ENCODE measurements at regions not wholly inside any gene's neighbourhood (a gene's known extent, or its start where the extent isn't known, plus 50 kb on each side); places are given as distances from the start of the nearest gene placed in this dataset.

DNA sequence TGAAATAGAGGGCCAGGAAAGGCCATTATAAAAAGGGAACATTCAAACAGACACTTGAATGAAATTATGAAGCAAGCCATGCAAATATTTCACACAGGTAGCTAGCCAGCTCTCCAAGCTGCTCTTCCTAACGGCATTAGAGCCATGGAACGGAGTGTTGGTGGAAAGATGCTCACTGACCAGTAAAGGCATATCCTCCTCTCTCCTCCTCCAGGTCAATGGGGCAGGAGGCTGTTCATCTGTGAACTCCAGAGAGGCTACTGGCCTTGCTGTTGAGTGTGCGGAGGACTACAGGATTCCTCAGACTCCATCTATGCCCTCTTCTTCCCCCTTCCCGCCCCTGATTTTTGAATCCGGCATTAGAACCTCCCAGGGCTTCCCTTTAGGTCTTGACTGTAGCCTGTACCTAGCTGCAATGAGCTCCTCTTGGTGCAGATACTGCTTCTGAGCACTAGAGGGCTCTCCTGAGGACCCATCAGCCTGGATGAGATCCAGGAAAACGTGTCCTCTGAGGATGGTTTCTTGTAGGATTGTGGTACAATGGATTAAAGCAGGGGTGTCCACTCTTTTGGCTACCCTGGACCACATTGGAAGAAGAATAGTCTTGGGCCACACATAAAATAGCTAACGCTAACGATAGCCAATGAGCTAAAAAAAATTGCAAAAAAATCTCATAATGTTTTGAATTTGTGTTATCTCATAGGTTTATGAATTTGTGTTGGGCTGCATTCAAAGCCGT is 162.2 kb downstream of the SREK1 start:
- no peak for DNase-seq (ENCODE audit: low read depth in 2 of 2)

DNA sequence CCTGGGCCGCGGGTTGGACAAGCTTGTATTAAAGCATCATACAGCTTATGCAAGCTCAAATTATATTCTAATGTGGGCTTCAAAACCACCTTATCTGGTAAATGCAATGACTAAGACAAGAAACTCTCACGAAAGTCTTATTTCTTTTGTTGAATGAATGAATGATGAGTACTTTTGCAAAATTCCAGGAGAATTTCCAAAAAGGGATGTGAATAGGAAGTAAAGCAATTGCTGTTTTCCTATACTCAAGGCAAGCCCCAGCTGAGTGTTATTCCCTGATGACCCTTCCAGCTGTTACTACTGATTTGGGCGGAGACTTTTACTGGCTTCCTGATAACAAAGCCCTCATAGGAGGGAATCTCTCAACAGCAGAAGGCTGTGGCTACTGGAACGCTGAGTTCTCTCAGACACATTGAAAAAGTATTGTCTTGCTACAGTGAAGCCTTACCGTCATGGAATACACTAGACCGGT is 162.8 kb downstream of the SREK1 start:
- DNase-seq (ENCODE audit: low read depth in 2 of 2), result no peak

DNA sequence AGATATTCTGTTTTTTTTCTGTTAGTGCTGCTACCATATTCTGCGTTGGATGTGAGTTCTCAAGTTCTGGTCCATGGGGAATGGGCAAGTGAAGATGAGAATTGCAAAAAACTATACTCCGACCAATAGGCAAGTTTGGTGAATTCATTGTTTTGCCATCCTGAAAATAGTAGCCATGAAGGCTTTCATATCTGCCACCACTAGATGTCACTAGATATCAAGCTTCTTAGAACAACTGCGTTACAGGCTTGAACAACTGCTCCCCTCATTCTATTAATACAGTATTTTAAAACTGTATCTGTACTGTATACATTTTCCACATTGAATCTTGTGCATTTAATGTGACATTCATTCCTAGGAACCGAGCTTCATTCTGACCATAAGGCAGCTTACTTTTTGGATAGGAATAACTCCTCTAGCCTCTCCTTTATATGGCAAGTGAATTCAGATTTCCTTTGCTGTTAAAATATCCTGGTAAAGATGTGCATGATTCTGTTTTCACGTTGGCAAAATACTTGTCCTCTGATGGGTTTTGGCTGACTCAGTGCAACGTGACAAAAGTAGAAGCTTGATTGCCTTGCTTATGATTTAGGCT is 163.6 kb downstream of the SREK1 start:
- no peak for DNase-seq (ENCODE audit: low read depth in 2 of 2)

DNA sequence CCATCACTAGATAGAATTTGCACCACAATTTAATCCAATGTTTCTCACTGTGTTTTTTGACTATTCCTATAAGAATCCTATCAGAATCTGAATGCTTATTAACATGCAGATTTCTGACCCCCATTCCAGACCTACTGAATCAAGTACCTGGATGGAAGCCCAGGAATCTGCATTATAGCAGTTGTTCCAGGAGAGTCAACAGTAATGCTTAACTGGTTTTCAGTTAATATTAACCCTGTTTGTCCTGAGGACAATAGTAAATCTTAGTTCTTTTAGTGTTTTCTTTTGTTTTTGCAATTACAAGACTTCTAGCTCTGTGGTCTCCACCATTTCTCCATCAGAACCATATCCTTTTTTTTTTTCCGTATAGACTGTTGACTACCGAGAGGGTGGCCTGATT is 168.2 kb downstream of the SREK1 start:
- no peak for DNase-seq (ENCODE audit: low read depth in 2 of 2)

DNA sequence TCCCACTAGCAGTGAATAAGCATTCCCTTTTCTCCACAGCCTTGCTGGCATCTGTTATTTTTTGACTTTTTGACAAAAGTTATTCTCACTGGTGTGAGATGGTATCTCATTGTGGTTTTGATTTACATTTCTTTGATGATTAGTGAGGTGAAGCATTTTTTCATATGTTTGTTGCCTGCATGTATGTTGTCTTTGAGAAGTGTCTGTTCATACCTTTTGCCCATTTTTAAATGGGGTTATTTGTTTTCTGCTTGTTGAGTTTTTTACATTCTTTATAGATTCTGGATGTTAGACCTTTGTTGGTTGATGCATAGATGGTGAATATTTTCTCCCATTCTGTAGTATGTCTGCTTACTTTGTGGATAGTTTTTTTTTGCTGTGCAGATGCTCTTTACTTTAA is 171.7 kb downstream of the SREK1 start:
- DNase-seq (ENCODE audit: low read depth in 2 of 2), result no peak

DNA sequence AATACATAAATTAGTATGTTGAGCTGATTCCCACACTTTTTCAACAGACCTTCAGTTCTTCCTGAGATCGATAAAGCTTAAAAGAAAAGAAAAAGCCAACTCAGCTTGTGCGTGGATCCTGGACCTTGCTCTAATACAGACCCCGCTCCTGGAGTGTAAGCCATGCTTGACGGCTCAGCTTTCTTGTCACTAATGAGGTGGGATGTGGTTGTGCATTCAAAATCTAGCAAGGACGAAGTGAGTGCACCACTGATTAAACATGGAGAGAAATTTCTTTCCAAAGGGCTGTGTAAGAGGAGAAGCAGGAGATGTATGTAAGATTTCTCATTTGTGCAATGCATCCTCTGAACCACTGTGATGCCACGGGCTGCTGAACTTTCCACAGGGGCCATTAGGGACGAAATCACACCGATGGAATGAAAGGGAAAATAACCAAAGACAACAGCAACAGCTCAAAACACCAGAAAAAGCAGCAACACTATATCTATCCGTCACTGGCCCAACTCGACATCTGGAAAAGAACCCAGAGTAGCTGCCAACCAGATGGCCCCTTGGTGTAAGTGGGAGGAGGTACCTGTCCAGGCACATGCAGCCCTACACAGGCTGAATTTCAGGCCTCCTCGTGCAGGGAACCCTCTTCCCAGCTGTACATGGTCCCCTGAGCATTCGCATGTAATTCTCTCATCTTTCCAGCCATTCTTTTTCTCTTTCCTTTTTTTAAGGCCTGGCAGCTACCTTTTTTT is 178.9 kb downstream of the SREK1 start:
- DNase-seq (ENCODE audit: low read depth in 2 of 2), result no peak

DNA sequence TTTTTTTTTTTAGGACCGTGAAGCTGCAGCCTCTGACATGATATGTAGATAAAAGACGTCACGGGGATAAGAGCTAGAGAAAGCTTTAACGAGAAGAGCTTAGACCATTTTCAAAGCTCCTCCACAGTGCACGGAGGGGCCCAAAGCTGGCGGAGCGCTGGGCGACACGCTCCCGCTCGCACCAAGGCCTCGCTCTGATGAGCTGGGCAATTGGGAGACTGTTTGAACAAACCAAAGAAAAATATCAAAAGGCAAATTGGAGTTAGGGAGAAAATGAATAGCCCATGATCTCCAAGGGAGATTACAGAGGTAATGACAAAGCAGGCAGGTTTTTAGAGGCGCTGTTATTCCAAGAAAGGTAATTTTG is 179.4 kb downstream of the SREK1 start:
- DNase-seq (ENCODE audit: low read depth in 2 of 2), result no peak

DNA sequence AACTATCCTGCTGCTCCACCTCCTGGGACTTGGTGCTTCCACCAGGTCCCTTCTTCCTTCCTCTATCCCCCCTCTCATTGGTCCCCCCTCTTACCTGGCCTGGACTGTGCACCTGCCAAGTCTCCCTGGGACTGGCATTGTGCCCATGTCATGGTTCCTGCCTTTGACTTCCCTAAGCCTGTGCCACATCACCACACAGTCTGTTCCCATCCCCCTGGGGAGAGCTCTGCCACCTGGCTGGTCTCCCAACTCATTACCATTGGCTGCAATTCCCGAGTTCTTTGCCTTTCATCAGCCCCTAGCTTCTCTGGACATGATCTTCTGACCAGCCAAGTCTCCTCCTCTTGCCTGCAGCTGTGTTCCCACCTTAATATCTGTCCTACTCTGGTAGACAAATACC is 180.3 kb downstream of the SREK1 start:
- DNase-seq (ENCODE audit: low read depth in 2 of 2), result no peak

DNA sequence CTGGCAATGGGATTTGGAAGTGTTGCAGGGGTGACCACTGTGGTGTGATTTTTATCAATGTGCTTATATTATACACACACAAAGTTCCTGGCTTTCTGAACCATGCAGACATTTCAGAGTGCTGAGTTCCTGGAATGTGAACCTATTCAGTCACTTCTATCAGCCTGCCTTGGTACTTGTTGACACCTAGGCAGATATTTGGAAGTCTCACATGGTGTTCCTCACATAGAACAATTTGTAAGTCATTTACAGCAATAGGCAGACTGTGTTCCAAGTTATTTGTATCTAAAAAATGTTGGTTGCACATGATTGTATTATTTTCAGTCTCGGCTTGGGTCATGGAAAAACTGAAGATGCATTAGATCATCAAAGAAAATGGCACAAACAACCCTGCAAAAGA is 182.2 kb downstream of the SREK1 start:
- DNase-seq (ENCODE audit: low read depth in 2 of 2), result no peak

DNA sequence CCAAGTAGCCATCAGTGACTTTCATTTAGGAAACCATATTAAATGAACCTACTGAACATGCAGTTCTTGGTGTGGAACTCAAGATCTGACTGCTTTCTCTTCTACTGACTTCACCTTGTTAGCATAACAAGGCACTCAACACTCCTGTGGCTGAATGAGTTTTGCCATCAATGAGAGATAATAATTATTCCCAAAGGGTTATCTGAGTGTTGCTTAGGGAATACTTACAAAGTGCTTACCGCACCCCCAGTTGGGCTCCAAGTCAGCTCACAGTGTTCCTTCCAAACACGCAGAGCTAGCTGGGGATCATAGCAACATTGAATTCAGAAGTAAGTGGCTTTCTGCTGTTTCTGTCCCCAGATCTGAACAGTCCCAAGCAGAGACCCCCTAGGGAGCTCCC is 182.9 kb downstream of the SREK1 start:
- DNase-seq (ENCODE audit: low read depth in 2 of 2), result no peak

DNA sequence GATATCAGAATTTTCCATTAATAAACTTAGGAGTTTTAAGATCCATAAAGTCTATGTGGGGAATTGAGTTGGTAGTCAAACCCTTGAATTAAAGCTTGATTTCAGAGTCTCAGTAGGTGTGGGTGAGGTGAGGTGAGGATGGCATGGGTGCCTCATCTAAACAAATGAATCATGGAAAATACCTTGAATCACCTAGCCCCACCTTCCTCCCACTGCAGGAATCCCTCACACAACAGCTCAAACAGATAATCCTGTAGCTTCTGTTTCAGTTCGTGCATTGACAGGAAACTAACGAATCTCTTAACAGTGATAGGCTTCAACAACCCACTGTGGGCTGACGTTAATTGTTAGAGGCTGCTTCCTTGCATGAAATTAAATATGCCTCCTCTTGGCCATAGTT is 185.0 kb downstream of the SREK1 start:
- DNase-seq (ENCODE audit: low read depth in 2 of 2), result no peak

DNA sequence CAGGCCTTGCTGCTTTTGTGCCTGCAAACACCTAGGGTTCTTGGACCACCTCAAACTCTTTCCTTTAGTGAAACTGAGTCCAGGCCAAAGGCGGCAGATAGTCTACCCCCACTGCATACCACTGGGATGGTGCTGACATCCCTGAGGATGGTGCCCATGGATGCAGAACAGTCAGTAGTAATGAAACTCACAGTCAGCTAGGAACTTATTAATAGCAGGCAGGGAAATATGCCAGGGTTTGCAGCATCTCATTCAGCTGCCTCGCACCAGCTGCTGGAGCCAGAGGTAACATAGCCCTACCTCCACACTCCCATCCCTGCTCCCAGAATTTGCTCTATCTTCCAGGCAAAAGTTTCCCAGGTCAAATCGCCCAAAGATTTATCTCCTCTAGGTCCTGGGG is 189.1 kb downstream of the SREK1 start:
- DNase-seq (ENCODE audit: low read depth in 2 of 2), result no peak

DNA sequence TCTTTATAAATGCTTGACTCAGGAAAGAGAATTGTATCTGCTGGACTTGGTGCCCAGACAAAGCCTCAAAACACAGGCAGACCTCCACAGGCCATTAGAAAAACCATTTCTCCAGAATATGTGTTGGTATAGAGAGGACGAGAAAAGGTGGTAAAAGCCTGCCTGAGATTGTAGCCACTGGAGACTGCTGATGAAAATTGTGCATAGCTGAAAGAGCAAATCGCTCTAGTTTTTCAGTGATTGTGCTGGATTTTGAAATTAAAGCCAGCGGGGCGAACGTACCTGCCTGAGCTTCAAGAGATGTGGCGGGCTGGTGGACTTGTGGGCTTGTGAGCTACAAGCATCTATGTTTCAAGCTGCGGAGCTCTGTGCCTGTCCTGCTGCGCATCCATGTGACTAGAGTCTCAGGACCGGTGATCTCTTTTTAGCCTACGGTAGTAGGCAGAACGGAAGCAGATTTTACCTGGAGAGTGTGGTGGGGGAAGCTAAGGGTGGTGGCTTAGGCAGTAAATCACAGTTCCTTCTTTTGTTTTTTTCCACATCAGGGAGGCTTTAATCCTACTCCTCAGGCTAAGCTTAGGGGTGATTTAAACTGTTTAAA is 193.6 kb downstream of the SREK1 start:
- DNase-seq (ENCODE audit: low read depth in 2 of 2), result no peak

DNA sequence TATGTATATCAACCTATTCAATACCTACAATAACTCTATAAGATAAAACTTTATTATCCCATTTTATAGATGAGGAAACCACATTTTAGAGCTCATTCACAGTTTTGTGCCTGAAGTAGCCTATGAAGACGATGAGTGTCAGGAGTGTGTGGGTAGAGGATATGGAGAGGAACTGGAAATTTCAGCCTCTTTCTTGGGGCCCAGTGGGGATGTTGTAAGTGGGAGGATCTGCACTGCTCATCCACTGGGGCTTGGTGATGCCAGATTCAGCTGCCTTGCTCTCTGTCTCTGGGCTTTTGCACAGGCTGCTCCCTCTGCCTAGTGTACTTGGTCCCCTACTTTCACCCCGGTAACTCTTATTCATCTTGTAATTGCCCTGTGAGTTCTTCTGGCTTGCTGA is 194.7 kb downstream of the SREK1 start:
- DNase-seq (ENCODE audit: low read depth in 2 of 2), result no peak

DNA sequence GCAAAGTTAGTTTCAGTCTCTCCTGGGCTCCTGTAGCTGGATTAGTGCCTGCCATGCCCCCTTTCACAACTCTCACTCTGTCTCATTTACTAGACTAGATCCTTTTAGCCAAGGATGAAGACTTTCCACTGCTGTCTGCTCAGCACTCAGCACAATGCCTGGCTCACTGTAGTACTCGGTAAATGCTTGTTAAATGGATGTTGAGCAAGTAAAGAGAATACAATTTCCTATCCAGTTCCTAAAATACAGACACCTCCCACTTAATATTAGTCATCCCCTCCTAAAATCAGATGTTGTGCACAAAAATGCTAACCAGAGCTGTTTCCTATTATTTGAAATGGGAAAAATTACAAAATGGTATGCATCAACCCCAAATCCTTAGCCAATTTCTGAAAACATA is 195.8 kb downstream of the SREK1 start:
- no peak for DNase-seq (ENCODE audit: low read depth in 2 of 2)

DNA sequence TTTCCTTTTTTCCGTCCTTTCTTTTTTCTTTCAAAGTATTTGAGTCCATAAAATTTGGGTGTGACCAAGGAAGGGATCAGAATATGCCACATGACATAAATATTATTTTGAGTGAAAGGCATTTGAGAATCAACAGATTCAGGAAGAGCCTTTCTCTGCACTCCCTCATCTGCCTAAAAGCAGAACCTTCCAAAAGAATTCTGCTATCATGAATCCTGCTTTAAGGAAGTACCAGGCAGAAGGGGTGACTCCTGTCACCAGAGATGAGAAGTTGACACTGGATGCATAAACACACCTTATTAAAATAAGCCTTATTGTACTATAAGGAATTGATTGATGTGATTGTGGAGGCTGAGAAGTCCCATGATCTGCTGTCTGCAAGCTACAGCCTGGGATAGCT is 196.7 kb downstream of the SREK1 start:
- no peak for DNase-seq (ENCODE audit: low read depth in 2 of 2)

DNA sequence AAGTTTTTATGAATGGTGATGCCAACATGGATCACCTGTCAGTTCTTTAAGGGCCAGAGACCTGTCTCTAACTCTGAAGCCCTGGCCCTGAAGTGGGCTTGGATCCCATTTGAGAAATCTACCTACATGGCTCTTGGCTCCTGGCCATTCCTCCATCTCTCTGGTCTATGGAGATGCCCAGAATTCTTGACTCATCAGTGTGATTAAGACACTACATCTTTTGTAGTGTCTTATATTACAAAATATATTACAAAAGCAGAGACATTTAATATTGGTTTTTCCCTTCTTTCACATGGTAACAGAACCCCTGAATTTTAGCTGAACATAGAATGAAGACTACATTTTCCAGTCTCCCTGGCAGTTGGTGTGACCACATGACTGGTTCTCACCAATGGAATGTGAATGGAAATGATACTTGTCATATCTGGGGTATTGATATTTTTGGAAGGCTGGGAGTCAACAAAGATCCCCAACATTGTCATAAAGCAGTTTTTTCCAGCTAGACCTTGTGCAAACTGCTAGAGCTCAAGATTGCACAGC is 198.3 kb downstream of the SREK1 start:
- DNase-seq (ENCODE audit: low read depth in 2 of 2), result no peak

DNA sequence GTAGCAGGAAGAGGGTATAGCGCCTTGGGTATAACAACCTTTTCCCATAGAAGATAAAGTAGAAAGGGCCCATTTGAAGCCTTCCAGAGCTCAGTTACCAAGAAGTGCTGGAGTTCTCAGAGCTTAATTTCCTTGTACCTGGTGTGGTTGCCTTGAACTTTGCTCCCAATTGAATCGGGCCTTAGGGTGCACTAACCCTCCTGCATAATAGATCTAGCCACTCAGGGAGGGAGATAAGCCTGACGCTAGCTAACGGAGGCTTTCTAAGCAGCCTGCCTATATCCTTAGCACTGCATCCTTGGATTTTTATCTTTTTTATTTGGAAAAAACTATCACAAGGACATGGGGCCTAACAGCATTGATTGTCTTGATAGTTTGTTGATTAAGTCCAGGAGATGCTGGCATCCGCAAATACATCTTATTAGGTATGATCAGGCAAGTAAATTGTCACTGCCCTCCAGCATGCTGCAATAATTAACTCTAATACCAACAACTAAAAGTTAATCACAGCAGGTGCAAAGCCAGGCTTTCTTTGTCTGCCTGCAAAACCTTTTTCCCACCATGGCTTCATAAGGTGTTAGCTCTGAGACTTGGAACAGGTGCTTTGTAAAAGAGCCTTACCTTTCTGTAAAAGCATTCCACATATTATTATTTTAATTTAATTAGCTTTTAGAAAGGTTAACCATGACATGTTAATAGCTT is 199.4 kb downstream of the SREK1 start:
- no peak for DNase-seq (ENCODE audit: low read depth in 2 of 2)

DNA sequence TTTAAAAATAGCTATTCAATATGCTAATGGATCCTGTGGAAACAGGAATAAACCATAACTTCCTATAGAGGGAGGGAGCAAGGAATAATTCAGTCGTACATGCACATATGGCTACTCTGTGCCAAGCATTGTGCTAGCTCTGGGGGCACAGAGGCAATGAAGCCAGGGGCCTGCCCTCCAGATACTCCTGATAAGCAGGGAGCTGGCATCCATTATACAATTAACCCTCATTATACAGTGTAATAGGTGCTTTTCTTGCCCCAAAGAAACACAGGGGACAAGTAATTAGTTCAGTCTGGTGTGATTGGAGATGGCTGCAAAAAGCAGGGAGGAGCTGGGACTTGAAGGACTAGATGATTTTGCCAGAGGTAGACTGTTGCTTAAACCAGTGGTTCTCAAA is 200.4 kb downstream of the SREK1 start:
- DNase-seq (ENCODE audit: low read depth in 2 of 2), result no peak

DNA sequence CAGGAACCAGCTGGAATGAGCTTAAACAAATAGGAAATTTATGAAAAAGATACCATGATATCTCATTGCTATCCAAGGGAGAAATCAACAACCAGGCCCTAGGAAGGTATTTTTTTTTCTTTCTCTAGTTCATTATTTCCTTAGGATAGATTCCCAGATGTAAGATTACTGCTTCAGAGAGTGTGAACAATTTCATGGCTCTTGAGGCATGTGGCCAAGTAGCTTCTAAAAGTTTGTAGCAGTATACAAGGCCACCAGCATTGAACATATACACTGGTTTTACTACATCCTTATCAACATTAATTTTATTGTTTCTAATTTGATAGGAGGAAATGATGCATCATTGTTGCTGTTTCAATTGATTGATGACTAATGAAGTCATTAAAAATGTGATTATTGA is 201.2 kb downstream of the SREK1 start:
- no peak for DNase-seq (ENCODE audit: low read depth in 2 of 2)

DNA sequence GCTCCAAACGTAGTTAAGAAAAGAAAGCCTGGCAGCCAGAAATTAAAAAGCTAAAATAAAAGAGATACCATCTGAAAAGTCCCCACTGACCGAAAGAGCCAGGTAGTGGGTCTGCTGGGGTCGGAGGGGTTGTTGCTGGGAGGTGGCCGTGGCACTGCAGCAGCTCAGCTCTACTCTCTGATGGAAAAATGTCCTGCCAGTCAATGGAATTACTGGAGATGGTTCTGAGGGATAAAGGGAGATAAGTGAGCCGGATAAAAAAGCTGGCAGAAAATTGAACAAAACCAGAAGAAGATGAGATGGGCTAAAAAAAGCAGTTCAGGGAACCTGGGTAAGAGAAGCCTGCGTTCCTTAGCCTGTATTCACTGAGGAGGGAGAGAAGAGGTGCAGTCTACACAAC is 202.8 kb downstream of the SREK1 start:
- DNase-seq (ENCODE audit: low read depth in 2 of 2), result no peak
